ENCODE measurements at regions not wholly inside any gene's neighbourhood (a gene's known extent, or its start where the extent isn't known, plus 50 kb on each side); places are given as distances from the start of the nearest gene placed in this dataset.

- no peak for DNase-seq
Observed at GRCh38 chr2:108067820-108068405, 81.6 kb downstream of the SLC5A7 start.

DNA sequence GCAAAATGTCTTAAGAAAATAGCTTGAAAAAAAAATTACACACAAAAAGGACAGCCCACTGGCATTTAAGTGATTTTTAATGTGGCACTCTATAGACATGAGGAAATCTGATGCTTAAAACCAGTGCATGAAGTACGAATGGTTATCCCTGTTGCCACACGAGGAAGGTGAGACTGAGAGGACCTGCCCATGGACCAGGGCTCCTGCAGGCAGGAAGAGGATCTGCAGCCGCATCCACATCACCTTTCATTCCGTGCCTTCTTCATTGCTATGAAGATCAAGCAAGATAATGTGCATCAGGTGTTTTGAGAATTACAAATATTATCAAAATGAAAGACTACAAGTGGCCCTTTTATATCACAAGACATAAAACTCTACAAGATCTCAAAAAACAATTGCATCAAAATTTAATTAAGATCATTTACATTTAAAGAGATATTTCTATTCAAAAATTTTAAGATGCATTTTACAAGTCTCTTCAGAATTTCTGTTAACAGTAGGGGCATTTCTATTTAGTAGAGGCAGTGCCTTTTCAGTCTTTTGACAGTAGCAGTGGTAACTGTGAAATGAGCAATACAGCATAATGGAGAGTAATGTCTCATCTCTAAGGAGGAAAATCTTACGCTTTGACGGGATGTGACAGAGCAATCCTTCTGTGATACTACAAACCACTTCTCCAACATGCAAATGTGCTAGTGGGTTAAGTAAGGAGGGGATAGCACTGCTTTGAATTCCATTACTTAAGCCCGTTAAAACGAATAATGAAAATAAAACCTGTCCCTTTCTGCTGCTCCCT, 83.4 kb downstream of the SLC5A7 start:
- no peak for DNase-seq

- DNase-seq: no peak
Observed at GRCh38 chr2:108073415-108074072, 87.2 kb downstream of the SLC5A7 start.

DNA sequence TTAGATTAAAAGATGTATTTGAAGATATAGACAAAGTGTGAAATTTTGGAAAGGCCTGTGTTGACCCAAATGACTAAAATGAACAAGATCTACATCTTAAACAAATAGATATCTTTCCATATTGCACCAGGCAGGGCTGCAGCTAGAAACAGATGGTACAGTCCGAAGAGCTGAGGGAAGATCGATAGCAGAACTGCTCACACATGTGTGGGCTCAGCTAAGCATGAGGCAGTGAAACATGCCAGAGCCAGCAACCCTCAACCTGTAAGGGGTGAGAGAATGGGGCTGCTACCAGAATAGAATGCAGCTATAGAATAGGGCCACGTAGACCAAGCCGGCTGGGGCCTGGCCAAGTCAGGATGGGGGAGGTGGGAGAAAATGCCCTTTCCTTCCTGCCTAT, 87.8 kb downstream of the SLC5A7 start:
- DNase-seq: peak; percentile 40

- peak; percentile 5 for DNase-seq
Observed at GRCh38 chr2:108074946-108075345, 88.6 kb downstream of the SLC5A7 start.

- DNase-seq: peak; percentile 4
Observed at GRCh38 chr2:108076527-108076926, 90.2 kb downstream of the SLC5A7 start.

DNA sequence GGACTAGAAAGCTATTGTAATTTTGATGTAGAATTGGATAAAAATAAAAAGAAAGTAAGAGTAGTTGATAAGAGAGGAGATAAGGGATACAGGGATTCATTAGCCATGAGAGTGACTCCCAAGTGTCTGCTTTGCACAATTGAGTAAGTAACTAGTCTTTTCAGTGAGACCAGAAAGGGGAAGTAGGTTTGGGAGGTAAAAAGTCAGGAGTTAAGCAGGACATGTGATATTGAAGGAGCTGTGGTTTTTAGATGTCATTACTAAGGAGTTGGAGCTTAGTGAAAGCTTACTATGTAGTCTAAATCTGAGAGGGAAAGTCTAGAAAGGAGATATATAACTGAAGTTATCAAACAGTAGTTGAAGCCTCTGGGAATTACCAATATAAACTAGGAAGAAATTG, 93.4 kb downstream of the SLC5A7 start:
- DNase-seq: no peak

DNA sequence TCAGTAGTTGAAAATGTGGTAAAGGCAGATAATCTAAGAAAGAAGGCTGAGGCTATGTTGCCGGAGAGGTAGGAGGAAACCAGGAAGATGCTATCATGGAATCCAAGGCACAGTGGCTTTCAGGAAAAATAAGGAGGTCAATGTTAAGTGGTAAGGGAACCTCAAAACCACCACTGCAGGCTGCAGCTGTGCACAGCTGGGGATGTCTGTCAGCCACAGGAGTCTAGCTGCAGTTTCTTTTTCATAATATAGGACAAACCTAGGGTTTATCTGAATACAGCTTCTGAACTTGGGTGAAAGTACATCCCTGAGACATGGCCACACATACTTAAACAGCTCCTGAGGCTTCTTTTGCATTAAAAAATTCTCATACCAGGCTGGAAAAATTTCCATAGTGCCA, 93.9 kb downstream of the SLC5A7 start:
- no peak for DNase-seq

GRCh38 chr2:108082978-108083377, 96.7 kb downstream of the SLC5A7 start:
- DNase-seq: no peak

- no peak for DNase-seq
Observed at GRCh38 chr2:108084311-108084710, 98.0 kb downstream of the SLC5A7 start.

GRCh38 chr2:108092886-108093285, 106.6 kb downstream of the SLC5A7 start:
- DNase-seq: no peak

DNA sequence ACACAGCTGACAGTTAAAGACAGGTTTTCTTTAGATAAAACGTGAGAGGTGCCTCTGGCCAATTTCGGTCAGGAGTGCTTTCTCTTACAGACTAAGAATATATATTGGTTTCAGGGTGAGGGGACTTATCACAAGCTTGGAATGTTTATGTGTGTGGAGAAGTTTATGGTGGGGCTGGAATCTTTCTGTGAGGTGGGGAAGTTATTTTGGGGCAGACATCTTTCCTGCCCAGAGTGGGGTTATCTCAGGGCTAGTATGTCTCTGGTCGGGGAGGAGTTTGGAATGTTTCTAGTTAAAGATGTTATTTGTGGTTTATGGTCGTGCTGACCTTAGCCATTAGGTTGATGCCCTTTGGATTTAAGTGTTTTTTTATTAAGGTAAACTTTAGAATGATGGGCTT, 115.2 kb downstream of the SLC5A7 start:
- no peak for DNase-seq

- no peak for DNase-seq
Observed at GRCh38 chr2:108106731-108107130, 120.4 kb downstream of the SLC5A7 start.

DNA sequence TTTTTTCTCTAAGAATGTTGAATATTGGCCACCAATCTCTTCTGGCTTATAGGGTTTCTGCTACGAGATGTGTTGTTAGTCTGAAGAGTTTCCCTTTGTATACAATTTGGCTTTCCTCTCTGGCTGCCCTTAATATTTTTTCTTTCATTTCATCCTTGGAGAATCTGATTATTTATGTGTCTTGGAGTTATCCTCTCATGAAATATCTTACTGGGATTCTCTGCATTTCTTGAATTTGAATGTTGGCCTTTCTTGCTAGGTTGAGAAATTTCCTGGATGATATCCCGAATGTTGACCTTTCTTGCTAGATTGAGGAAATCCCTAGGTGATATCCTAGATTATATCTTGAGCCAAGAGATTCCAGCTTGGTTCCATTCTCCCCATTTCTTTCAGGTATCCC, 125.6 kb downstream of the SLC5A7 start:
- DNase-seq: no peak

GRCh38 chr2:108115868-108116267, 123.9 kb upstream of the SULT1C3 start:
- no peak for DNase-seq

DNA sequence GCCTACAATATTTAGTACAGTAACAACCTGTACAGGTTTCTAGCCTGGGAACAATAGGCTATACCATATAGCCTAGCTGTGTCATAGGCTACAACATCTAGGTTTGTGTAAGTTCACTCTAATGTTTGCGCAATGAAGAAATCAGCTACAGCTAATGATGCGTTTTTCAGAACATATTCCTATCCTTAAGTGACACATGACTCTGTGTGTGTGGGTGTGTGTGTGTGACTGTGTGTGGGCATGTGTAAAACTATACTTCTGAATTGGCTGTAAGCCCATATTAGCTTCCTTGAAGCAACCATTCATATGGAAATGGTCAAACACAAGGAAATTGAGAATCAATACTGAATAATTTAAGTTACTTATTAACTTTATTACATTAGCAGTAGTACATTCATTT, 120.8 kb upstream of the SULT1C3 start:
- no peak for DNase-seq

- no peak for DNase-seq
Observed at GRCh38 chr2:108119492-108119891, 120.3 kb upstream of the SULT1C3 start.

- no peak for DNase-seq
Observed at GRCh38 chr2:108124736-108125495, 114.9 kb upstream of the SULT1C3 start.

GRCh38 chr2:108125581-108125980, 114.2 kb upstream of the SULT1C3 start:
- DNase-seq: peak; percentile 20

DNA sequence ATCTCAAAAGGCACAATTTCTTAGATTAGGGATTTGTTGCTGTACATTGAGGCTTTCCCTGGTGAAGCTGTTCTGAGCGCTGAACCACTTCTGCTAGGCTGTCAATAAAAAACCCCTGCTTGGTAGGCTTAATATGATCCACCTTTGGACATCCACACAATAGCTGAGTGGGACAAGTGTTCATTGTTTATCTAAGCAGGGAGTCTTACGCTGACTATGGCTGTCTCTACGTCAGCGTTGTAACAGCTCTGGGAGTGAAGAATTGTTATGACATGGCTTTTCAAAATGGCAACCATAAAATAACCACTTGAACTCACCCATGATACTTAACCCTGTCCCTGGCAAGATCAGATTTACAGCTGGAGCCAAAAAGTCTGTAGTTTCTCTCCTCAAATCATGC, 111.5 kb upstream of the SULT1C3 start:
- DNase-seq: no peak

DNA sequence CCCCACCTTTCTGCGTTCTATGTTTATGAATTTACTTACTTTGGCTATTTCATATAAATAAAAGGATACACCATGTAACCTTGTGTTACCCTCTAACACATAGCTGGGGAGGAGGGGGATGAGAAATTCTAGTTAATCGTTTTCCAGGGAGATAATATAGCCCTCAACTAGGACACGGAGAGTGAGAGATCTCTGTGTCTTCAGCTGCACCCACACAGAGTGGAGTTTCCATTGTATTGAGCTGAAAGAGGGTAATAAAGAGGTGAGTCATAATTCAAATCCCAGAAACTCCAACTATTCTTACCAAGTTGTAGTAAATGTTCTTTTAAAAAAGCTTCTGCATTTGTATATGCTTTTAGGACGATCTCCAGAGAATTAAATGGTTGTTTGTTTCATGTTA, 110.1 kb upstream of the SULT1C3 start:
- no peak for DNase-seq

DNA sequence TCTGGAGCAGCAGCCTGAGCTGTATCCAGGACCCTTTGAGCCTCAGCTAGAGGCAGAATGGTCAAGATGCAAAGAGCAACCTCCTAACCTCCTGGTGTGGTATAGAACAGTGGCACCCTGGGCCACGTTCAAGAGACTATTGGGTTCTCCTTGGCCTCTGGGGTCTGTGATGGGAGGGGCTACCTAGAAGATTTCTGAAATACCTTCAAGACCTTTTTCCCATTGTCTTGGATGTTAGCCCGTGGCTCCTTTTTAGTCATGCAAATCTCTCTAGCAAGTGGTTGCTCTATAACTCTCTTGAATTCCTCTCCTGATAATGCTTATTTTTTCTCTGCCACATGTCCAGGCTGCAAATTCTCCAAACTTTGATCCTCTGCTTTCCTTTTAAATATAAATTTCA, 106.3 kb upstream of the SULT1C3 start:
- DNase-seq: no peak

GRCh38 chr2:108139521-108139920, 100.2 kb upstream of the SULT1C3 start:
- no peak for DNase-seq
